OCI-LY7 (cell line): ENCODE measurements at regions not wholly inside any gene's neighbourhood (a gene's known extent, or its start where the extent isn't known, plus 50 kb on each side); places are given as distances from the start of the nearest gene placed in this dataset.

Experiments
- BruUV-seq: library from RNA; stranded (reverse); fragments of 400-500 nt; replicated peaks from 2 replicates; lab custom pipeline; 2021; lab: Mats Ljungman, UMichigan
- CTCF ChIA-PET: fragments of 300-600 bp; sonication (Branson Sonifier 250); formaldehyde crosslinking; loops from one replicate; lab custom pipeline; 2022; ENCODE audit warnings: antibody characterized with exemption; ENCODE audit not compliant: unreplicated experiment; lab: Charles Lee
- POLR2A ChIA-PET: fragments of 300-600 bp; sonication (Branson Sonifier 250); formaldehyde crosslinking; loops from one replicate; lab custom pipeline; 2022; ENCODE audit warnings: antibody characterized with exemption; lab: Charles Lee
- DNase-seq: peaks from one replicate; pipeline ENCODE4 v3.0.0-alpha.2; 2015; ENCODE audit warnings: low spot score
- H2AFZ ChIP-seq: fragments of 200-600 bp; sonication (generic), shearing (Covaris generic); 2 replicates; pipeline ENCODE4 v1.6.1; 2014; ENCODE audit warnings: mild to moderate bottlenecking, antibody characterized with exemption, low read length, moderate library complexity
- H3K27ac ChIP-seq: fragments of 200-600 bp; sonication (generic); 2 replicates; pipeline ENCODE4 v1.5.1; 2014; ENCODE audit warnings: mixed run types, low read depth, mild to moderate bottlenecking, moderate library complexity, low read length, inconsistent platforms; ENCODE audit not compliant: poor library complexity, severe bottlenecking
- H3K36me3 ChIP-seq: fragments of 200-600 bp; sonication (generic); 2 replicates; pipeline ENCODE4 v1.6.1; 2014; ENCODE audit warnings: mild to moderate bottlenecking, antibody characterized with exemption, low read length, moderate library complexity, mixed read lengths; ENCODE audit not compliant: insufficient read depth
- H3K4me1 ChIP-seq: fragments of 200-600 bp; sonication (generic); 2 replicates; pipeline ENCODE4 v1.5.1; 2014; ENCODE audit warnings: mild to moderate bottlenecking, low read length; ENCODE audit not compliant: insufficient read depth, poor library complexity, severe bottlenecking
- H3K4me2 ChIP-seq: fragments of 200-600 bp; sonication (generic); 2 replicates; pipeline ENCODE4 v1.6.1; 2014; ENCODE audit warnings: mild to moderate bottlenecking, low read length
- H3K4me3 ChIP-seq: fragments of 200-600 bp; sonication (generic); 2 replicates; pipeline ENCODE4 v1.5.1; 2014; ENCODE audit warnings: mild to moderate bottlenecking, low read depth, low read length; ENCODE audit not compliant: poor library complexity, severe bottlenecking
- H3K79me2 ChIP-seq: fragments of 200-600 bp; sonication (generic); 2 replicates; pipeline ENCODE4 v1.6.1; 2016; ENCODE audit warnings: low read depth, mild to moderate bottlenecking, low read length, moderate library complexity, mixed read lengths; ENCODE audit not compliant: insufficient read depth
- H3K9me2 ChIP-seq: fragments of 200-600 bp; sonication (generic); 2 replicates; pipeline ENCODE4 v1.6.1; 2016; ENCODE audit warnings: mild to moderate bottlenecking, low read length, mixed read lengths; ENCODE audit not compliant: insufficient read depth
- H3K9me3 ChIP-seq: fragments of 200-600 bp; sonication (generic); 2 replicates; pipeline ENCODE4 v1.6.1; 2014; ENCODE audit warnings: mild to moderate bottlenecking, mixed run types, low read length, mixed read lengths
- H4K20me1 ChIP-seq: fragments of 200-600 bp; sonication (generic); 2 replicates; pipeline ENCODE4 v1.6.1; 2014; ENCODE audit warnings: mild to moderate bottlenecking, antibody characterized with exemption, low read length, moderate library complexity, mixed read lengths; ENCODE audit not compliant: insufficient read depth
- CTCF ChIP-seq: fragments of 200-600 bp; sonication (generic); conservative IDR thresholded peaks from 2 replicates; pipeline ENCODE4 v1.5.1; 2014; ENCODE audit warnings: mild to moderate bottlenecking, antibody characterized with exemption, low read length, moderate library complexity, mixed read lengths
- EZH2phosphoT487 ChIP-seq: fragments of 200-600 bp; sonication (generic); IDR thresholded peaks from 2 replicates; pipeline ENCODE4 v1.6.1; 2018; ENCODE audit warnings: low read depth, borderline replicate concordance, mild to moderate bottlenecking, mixed run types, antibody characterized with exemption, low read length, moderate library complexity, mixed read lengths
- intact Hi-C: fragments of 100-400 bp; cut with micrococcal nuclease; formaldehyde crosslinking; loops from one replicate; pipeline ENCODE4 v1.10.0; 2022; ENCODE audit not compliant: unreplicated experiment

- Histone ChIP-seq H3K27ac (no peak overlapping the region), H3K9me2 (no peaks in the 10 kb centered on the region), H3K36me3 (no peaks in the 10 kb centered on the region), H4K20me1 (no peaks in the 10 kb centered on the region), H3K9me3 (0 out of 2 replicates have a peak, but pooled peaks cover 8% of the 10 kb centered on the region), H2AFZ (no peak overlapping the region), H3K4me2 (no peak overlapping the region), H3K4me1 (no peaks in the 10 kb centered on the region), H3K4me3 (no peak overlapping the region), H3K79me2 (no peaks in the 10 kb centered on the region)
- ChIA-PET POLR2A (interaction anchor here (0.7 kb wide), 1 partner anchor 80 kb away, joined by 4 read pairs; no protein-coding TSS in a partner anchor), CTCF (no interaction called here)
- BruUV-seq, result no TSS peak
- intact Hi-C loops, result no loop called here
- DNase-seq, result no peak
- TF ChIP-seq EZH2phosphoT487 (no peak), CTCF (no peak)
Measured at GRCh38 chr6:121799574-121799973, 364.1 kb downstream of the GJA1 start.

GRCh38 chr6:121800047-121800446 is 364.6 kb downstream of the GJA1 start:
- H4K20me1 ChIP-seq, result no peaks in the 10 kb centered on the region
- no peak overlapping the region for H3K27ac ChIP-seq
- no peaks in the 10 kb centered on the region for H3K36me3 ChIP-seq
- no peaks in the 10 kb centered on the region for H3K9me2 ChIP-seq
- no peak overlapping the region for H3K4me3 ChIP-seq
- DNase-seq, result no peak
- no peak overlapping the region for H2AFZ ChIP-seq
- no peaks in the 10 kb centered on the region for H3K4me1 ChIP-seq
- intact Hi-C loops, result no loop called here
- no peak overlapping the region for H3K4me2 ChIP-seq
- CTCF ChIA-PET, result no interaction called here
- POLR2A ChIA-PET, result no interaction called here
- BruUV-seq, result no TSS peak
- H3K9me3 ChIP-seq, result 0 out of 2 replicates have a peak, but pooled peaks cover 8% of the 10 kb centered on the region
- no peak for TF ChIP-seq EZH2phosphoT487
- no peak for TF ChIP-seq CTCF
- no peaks in the 10 kb centered on the region for H3K79me2 ChIP-seq

GRCh38 chr6:121806116-121806515 is 370.7 kb downstream of the GJA1 start:
- no peak overlapping the region for H2AFZ ChIP-seq
- no peak overlapping the region for H3K4me2 ChIP-seq
- ChIA-PET CTCF (no interaction called here), POLR2A (interaction anchor here (0.6 kb wide), 1 partner anchor 65 kb away, joined by 3 read pairs; no protein-coding TSS in a partner anchor)
- H3K4me3 ChIP-seq, result no peak overlapping the region
- H4K20me1 ChIP-seq, result no peaks in the 10 kb centered on the region
- no peaks in the 10 kb centered on the region for H3K36me3 ChIP-seq
- no TSS peak for BruUV-seq
- H3K9me2 ChIP-seq, result no peaks in the 10 kb centered on the region
- H3K9me3 ChIP-seq, result 0 out of 2 replicates have a peak, but pooled peaks cover 5% of the 10 kb centered on the region
- intact Hi-C loops, result no loop called here
- no peaks in the 10 kb centered on the region for H3K4me1 ChIP-seq
- no peak overlapping the region for H3K27ac ChIP-seq
- TF ChIP-seq CTCF (no peak), EZH2phosphoT487 (no peak)
- DNase-seq, result no peak
- no peaks in the 10 kb centered on the region for H3K79me2 ChIP-seq
